ENCODE measurements at regions not wholly inside any gene's neighbourhood (a gene's known extent, or its start where the extent isn't known, plus 50 kb on each side); places are given as distances from the start of the nearest gene placed in this dataset.
"Not testable (repeated sequence)": the region's sequence is repeated elsewhere in the genome, so short reads cannot be mapped to it uniquely, and the experiment has no call there.

GRCh38 chr4:173963523-173963922 is 319.9 kb downstream of the FBXO8 start:
- TF ChIP-seq POLR2A, CTCF (IDR thresholded peaks at IDR 0.05): not testable (repeated sequence)

Data from body of pancreas (tissue), 4 donors.